NCI-H510A treated with DMSO at 0.1 percent for 48 hours (cell line): ENCODE measurements at regions not wholly inside any gene's neighbourhood (a gene's known extent, or its start where the extent isn't known, plus 50 kb on each side); places are given as distances from the start of the nearest gene placed in this dataset.
"Not testable (repeated sequence)": the region's sequence is repeated elsewhere in the genome, so short reads cannot be mapped to it uniquely, and the experiment has no call there.

Source experiments
- DNase-seq: peaks from one replicate; lab custom pipeline; 2025; lab: John Stamatoyannopoulos, UW

DNA sequence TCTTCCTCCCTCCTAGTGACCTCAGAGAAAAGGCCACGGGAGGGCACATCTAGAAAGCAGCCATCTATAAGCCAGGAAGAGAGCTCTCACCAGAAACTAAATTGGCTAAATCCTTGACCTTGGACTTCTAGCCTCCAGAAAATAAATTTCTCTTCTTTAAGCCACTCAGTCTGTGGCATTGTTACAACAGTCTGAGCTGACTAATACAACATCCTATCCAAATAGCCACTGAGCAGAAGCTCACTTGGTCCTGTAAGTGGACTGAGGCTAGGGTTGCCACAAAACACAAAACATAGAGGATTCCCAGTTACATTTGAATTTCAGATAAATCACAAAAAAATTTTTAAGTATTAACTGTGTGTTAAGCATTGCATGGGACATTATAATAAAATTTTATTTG lies 383.4 kb downstream of the MLLT3 start:
- DNase-seq = no peak

DNA sequence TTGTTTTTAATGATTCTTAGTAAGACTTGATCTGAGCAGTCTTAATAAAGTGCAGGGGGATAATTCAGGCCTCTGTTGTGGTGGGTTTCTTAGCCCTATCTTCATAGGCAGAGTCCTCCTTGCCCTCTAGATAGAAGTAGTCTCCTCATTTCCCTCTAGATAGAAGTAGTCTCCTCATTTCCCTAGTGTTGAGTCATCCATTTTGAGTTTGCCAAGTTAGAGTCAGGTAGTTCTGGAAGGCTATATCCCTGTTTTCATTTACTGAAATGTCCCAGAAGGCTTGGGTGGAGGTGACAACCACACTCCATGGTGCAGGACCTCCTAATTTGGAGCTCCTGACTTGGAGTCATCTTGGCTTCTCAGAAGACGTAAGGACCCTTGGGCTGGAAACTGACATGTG lies 384.6 kb downstream of the MLLT3 start:
- no peak for DNase-seq

DNA sequence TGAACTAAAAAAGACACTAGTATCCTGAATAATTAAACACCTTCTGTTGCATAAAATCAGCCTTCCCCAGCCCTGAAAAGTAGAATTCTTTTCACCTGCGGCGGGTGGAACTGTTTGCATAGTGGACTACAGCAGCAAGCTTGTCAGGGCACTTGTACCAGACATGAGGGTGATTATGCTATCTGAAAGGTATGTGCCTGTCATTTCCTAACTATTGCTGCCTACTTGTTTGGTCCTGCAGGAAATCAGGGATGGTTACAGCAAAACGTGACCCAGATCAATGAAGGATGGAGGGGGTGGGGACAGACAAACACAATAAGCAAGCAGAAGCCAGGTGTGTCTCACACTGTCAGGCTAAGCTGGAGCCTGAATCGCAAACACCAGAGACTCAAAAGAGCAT lies 385.6 kb downstream of the MLLT3 start:
- peak; percentile 71 for DNase-seq

DNA sequence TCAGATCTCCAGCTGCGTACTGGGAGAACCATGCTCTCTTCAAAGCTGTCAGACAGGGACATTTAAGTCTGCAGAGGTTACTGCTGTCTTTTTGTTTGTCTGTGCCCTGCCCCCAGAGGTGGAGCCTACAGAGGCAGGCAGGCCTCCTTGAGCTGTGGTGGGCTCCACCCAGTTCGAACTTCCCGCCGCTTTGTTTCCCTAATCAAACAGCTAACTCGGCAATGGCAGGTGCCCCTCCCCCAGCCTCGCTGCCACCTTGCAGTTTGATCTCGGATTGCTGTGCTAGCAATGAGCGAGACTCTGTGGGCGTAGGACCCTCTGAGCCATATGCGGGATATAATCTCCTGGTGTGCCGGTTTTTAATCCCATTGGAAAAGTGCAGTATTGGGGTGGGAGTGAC lies 387.1 kb downstream of the MLLT3 start:
- not testable (repeated sequence) for DNase-seq

DNA sequence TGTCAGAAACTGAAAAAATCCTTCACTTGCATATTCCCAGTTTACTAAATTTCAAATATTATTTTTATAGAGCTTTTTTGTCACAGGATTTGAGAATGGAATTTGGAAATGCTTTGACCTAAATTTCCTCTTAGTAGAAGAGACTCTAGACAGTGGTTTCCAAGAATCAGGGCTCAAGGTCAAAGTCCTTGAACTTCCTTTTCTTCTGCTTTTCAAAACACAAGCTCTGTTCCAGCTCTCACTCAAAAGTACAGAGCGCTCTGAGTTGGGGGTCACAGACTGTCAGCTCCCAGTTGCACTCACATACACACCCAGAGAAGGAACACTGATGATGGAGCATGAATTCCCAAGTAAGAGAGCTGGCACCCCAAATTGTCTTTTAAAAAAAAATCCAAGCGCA lies 394.2 kb downstream of the MLLT3 start:
- DNase-seq = no peak

DNA sequence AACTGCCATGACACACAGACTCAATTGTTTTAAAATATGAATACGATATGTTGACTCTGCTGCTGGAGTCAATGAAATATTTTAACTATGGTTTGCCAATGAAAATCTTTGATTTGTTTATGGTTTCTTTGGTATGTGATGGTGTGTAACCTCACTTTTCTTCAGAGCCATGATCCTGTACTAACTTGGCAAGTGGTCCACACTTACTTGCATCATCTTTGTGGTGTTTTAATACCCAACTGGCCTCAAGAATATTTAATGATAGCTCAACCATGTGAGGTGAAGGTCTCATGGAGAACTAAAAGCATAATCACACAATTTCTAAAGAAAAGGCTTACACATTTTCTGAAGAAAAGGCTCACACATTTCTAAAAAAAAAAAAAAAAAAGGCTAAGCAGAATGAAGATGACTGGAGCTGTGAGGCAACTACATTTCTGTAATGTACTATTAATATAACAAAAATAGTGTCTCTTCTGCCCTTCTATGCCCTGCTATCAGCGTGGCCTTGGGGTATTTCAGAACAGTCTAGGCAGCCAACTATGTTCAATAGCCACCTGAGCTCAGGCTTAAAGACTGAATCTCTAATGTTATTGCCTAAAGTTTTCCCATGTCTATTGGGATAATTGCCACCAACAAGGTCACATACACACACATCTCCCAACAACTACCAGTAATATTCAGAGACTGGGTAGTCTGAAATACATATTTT lies 395.0 kb downstream of the MLLT3 start:
- DNase-seq = no peak

DNA sequence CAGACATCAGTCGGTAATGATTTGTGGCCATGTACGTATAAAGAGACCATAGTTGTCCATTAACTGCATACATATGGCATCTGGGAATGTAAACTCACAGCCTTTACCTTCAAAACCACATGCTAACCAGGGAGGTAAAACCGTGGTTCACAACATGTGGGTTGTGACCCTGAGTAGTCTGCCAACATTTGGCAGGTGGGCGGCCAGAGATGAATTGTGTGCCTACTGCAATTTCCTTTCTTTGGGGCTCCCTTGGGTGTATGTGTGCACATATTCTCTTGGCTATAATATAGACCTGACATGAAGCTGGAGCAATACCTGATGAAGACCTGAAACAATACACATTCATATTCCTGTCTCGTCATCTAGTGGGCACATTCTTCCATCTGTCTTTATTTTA lies 396.0 kb downstream of the MLLT3 start:
- DNase-seq = no peak

DNA sequence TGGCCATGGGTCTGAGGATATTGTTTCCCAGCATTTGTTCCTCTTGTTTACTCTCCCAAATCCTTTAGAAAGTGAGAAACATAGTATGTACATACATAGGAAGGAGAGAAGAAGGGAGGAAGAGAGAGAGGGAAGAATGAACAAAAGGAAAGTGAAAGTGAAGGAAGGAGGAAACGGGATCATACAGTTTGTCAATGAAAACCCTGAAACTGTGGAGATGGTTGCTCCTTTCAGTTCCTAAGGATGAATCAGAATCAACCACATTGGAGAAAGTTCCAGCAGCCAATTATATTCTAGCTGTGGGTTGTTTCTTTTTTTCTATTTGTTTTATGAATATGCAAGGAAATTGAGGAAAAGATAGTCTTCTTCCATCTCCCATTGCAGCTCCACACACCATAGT lies 396.5 kb downstream of the MLLT3 start:
- DNase-seq = no peak

DNA sequence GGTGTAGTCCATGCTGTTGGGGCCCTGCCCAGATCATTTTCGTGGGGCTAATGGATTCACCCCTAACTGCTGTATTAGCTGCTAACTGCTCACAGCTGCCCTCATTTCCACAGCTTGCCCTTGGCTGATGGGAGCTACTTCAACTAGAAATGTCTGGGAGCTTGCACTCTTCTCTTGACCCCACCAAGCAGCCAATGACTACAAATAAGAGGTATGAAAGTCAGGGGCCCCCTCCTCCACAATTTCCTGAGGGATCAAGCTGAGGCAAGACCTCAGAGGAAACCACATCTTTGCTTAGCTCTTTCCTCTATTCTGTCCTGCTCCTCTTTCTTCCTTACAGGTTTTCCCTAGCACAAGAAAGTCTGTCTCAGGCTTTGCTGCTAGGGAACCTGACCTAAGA lies 397.5 kb downstream of the MLLT3 start:
- DNase-seq = no peak

DNA sequence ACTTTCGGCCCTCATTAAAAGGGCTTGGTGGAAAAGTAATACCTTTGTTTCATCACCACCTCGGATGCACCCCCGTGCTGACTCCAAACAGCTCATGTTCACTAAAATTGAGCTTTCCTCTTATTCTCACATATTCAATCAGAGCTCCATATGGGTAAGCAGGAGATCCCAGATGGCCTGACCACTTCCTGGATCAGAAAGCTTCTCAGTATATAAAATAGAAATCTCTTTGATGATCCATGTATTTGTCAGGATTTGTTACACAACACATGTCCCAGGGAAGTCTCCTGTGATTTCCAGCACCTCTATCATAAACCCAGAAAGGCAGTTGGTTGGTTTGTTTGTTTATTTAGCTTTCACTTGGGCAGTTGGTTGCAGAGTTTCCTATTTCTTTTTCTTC lies 402.0 kb downstream of the MLLT3 start:
- DNase-seq = no peak

DNA sequence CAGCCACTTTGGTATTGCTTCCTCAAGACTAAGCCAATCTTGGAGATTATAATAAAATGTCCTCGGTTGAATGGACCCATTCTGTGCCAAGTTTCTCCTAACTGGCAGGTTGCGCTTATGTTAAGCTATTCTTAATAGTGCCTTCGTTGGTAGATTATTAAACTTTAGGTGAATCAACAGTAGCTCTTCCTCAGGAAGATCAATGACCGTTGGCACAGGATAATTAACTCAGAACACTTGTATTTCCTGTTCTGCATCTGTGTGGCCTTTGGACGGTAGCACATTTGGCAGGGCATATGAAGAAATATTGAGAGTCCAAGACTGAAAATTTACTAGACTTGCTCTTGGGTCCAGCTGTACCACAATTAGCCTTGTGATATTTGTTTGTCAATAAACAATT lies 402.9 kb downstream of the MLLT3 start:
- no peak for DNase-seq

DNA sequence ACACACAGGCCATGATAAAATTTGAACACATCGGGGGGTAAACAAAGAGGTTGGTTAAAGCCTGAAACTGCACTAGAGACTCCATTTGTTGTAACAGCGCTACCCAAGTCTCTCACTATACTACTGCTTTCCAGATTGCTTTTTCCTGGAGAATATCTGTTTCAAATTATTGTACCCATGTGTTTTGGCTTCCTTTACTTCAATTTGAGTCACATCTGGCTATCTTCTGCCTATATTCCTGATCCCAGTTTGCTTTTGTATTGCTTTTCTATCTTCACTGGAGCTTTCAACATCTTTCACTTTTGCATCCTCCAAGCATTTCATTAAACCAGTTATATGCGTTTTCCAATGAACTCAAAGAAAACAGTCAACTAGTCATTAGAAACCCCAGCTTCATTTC lies 404.7 kb downstream of the MLLT3 start:
- no peak for DNase-seq

DNA sequence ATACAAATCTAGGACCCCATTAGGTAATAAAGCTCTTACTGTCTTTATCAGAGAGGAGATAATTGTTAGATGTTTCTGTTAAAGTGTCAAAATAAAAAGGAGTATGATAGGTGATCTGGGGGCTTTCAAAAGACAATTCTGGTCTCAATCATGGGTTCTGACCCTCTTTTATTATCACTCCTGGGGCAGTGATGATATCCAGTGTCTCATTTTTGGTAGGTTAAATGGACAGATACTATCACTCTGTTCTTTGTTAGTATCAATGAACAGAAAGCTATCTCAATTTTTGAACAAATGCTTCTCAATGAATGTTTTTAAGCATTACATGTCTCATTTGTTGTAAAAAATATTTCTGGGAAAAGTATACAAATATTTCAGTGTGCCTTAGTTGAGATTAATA lies 405.9 kb downstream of the MLLT3 start:
- no peak for DNase-seq

DNA sequence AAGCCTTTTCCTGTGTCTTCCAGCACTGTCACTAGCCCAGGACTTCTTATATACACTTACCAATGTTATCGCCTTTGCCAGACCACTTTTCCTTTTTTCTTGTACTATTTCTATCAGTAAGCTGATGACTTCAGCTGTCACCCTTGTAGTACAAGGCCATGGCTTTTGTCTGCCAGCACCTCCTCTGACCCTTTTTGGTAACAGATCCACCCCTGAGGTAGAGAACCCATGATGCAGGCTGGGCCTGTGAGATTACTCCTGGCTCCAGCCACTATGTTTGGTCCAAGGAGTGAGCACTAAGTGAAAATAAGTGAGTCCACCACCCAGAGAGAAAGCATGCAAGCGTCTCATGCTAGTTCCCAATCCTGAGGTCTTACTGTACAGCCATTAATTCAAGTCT lies 406.7 kb downstream of the MLLT3 start:
- DNase-seq = no peak

DNA sequence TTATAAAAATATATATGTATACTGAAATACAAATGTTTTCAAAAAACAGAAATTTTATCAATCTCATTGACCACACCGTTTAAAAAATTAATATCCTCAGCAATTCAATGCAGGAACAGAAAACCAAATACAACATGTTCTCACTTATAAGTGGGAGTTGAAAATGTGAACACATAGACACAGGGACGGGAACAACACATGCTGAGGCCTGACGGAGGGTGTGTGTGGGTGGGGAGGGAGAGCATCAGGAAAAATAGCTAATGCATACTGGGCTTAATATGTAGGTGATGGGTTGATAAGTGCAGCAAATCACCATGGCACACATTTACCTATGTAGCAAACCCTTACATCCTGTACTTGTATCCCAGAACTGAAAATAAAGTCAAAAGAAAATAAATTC lies 409.5 kb downstream of the MLLT3 start:
- no peak for DNase-seq

DNA sequence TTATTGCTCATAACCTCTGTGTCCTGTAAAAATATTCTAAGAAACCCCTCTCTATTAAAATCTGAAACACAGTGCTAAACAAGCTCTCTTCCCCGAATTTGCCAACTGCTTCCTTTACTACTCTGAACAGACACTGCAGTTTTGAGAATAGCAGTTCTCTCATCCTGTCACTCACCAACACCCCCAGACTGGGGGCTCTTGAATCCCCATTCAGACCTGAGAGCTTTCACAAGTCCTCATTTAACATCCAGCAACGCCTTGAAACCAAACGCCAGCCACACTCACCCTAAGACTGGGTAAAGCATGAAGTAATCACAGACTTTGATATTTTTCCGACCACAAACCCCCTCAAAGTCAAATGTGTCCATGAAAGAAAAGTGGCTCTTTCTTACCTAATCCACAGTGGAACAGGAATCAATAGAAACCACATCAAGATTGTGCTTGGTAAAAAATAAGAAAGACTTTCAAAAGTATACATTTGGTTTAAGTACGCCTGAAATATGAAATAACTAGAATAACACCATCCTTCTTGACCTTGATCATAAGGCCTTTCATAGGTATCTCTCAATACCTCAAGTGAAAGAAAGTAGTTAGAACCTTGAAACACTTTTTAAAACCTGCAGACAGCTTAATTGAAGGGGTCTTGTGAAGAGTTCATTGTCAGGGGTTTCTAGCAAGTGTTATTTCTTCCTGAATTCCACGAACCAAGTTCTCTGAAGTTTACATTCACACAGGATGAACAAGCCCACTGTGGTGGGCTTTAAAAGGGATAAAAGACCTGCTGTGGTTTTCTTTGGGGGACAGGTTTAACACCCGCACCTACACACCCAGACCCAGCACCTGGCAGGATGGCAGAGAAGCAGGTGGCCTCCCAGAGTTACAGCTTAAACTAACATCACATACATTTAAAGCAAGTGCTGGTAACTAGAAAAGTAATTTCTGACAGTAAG lies 412.6 kb downstream of the MLLT3 start:
- DNase-seq = no peak

DNA sequence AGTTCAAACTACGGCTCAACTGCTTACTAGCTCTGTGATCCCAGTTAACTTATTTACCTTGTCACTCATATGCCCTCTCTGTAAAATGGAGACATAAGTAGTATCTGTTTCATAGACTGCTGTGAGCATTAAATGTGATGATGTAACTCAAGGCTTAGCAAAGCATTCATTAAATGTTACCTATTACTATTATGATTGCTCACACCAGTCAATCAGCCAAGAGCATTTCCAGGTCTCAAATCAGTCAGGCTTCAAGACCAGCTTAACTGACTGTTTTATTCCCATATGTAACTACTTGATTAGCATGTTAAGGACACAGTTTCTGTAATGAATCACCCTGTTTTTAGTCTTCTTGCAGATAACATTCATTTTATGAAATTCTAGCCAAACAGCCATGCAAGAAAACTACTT lies 413.3 kb downstream of the MLLT3 start:
- DNase-seq = no peak

DNA sequence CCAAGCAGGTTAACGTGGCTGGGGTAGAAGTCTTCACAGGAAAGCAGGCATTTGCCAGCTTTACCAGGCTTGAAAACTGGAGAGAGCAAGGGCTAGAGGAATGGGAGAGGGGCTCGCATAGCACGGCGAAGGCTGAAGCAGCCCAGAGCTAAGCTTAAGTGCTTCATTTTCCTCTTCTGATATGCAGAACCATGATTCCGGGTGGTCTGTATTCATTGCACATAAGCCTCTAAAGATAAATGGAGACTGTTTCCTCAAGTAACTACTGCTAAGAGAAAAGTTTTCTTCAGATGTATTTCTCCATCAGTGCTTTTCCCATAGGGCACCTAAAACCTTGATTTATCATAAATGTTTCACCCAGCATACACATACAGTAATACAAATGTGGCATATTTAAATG lies 414.1 kb downstream of the MLLT3 start:
- no peak for DNase-seq

DNA sequence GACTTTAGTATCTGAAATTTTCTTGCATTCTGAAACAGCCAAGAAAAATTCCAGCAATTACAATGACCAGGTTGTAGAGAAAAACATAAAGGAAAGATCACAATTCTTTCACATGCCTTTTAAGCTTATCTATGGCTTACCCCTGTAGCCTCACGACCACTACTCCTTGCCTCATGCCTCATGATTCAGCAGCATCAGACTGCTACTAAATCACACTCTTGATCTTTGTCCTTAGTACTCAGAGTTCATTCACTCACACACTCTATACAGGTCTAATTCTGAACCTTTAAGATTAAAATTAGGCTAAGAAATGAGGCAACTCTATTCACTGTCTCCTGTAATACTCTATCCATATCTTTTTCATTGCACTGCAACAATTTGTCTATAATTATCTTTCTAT lies 415.1 kb downstream of the MLLT3 start:
- DNase-seq = no peak

DNA sequence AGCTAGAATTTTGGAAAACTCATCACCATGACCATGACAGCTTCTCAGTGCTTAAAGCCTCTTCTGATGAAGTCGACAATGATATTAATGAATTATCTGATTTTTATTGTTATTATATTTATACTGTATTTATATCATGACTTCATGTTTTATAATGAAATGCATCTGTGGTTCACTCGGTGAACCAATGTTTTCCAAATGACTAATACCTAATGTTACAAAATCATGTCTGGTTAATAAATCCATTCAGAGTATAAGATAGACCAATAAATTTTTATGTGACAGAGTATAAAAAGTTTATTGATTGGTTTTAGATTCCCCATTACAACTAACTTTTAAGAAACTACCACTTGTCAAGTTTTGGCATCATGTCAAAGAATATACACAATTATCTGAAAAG lies 416.5 kb downstream of the MLLT3 start:
- DNase-seq = no peak

DNA sequence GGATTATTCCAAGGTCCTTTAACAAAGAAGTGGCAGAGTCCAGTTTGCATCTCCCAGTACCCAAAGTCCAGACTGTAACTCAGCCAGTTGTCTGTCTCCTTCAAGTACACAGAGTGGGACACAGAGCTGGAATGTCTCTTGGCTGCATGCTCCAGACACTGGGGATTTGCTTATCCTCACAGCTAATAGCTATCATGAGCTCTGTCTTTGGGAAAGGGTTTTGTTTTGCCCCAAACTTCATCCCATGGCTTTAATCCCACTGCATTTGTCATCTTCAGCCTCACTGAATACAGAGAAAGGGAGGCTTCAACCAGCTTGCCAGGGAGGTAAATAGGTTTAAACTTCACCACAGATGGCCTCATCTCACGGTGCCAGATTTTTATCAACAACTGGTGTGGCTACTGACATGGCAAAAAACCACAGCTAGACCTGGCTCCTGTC lies 412.2 kb upstream of the SLC24A2 start:
- no peak for DNase-seq

DNA sequence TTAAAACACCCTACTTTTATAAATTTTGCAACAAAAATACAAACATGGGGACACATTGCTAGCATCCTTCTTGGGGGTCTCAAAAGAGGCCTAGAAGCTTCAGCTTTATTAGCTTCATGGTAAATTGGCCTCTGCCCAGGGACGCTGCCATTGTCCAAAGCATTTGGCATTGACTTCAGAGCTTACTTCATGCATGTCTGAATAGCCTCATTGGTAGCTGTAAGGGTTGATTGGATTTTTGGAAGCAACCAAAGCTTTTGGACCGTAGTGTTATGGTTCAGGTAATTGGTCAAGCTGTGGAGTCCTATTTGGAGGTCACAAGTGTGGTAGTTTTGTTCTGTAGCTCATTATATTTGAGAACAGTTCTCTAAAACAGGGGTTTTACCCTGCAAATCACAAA lies 411.7 kb upstream of the SLC24A2 start:
- DNase-seq = no peak

DNA sequence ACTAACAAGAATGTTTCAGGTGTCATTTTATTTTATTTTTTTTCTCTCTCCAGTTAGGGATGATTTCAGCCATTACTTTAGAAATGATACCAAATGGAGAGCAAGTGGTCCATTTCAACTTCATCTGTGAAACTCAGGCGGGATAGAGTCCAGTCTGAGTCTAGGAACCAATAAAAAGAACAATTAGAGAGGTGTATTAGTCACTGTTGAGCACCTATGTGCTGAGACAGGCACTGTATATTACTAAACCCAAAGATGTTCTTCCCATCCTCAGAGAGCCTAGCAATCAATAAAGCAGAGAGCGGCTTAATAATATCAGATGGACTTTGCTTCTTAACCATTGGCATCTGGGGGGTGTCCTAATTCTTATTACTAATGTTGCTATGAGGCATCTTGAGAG lies 410.3 kb upstream of the SLC24A2 start:
- no peak for DNase-seq
